K562 (cell line): ENCODE measurements at regions not wholly inside any gene's neighbourhood (a gene's known extent, or its start where the extent isn't known, plus 50 kb on each side); places are given as distances from the start of the nearest gene placed in this dataset.

Experiments
- ATAC-seq: fragments of 200-7000 bp; cut with Tn5 transposase; 3 replicates; pipeline ENCODE4 v1.9.1; 2020; ENCODE audit warnings: moderate library complexity
- BruUV-seq: library from RNA; stranded (reverse); fragments of 400-500 nt; replicated peaks from 2 replicates; lab custom pipeline; 2021; lab: Mats Ljungman, UMichigan
- CTCF ChIA-PET: fragments of 300-600 bp; formaldehyde crosslinking; extraction: SDS; loops from one replicate; lab custom pipeline; 2021; ENCODE audit warnings: low intra/inter-chr PET ratio; lab: Yijun Ruan, JAX
- POLR2A ChIA-PET: fragments of 300-600, 350-650 bp; sonication (Branson Sonifier 250); formaldehyde crosslinking; extraction: SDS; loops from one replicate; lab custom pipeline; 2021; ENCODE audit warnings: antibody characterized with exemption, inconsistent platforms; lab: Yijun Ruan, JAX
- DNase-seq, 4 experiments: peaks; one replicate each; pipeline versions ENCODE4 v3.0.0 to v3.0.0-alpha.2; 2011 to 2018; ENCODE audit warnings: low spot score in 3 of 4, mixed read lengths in 3 of 4; ENCODE audit errors: extremely low read depth in 1 of 4
- FAIRE-seq: peaks from 2 replicates; lab custom pipeline; 2011; peaks lifted over from hg19 to GRCh38; lab: Jason Lieb, UNC
- H2AFZ ChIP-seq: 2 replicates; pipeline ENCODE4 v1.6.0; 2011; ENCODE audit warnings: low read depth, low read length, control low read depth, inconsistent platforms
- H3K27ac ChIP-seq: fragments of 200-600 bp; 3 replicates; pipeline ENCODE4 v1.8.0; 2011; ENCODE audit warnings: low read depth, mild to moderate bottlenecking, control low read depth, inconsistent platforms, low read length, moderate library complexity, mixed read lengths; ENCODE audit errors: extremely low read depth
- H3K27me3 ChIP-seq, 2 experiments: fragments of 300-600 bp in 1 of 2; 2 replicates in 1 of 2; 3 replicates in 1 of 2; pipeline versions ENCODE4 v1.6.0 to v1.8.0; 2011; ENCODE audit warnings: inconsistent platforms in 2 of 2, low read length in 2 of 2, mild to moderate bottlenecking in 1 of 2, mixed read lengths in 1 of 2, moderate library complexity in 1 of 2; ENCODE audit not compliant: control insufficient read depth in 2 of 2, insufficient read depth in 2 of 2
- H3K36me3 ChIP-seq: fragments of 300-600 bp; 3 replicates; pipeline ENCODE4 v1.8.0; 2011; ENCODE audit warnings: mild to moderate bottlenecking, low read length, inconsistent platforms; ENCODE audit not compliant: control insufficient read depth, insufficient read depth
- H3K4me1 ChIP-seq, 2 experiments: fragments of 200-600 bp in 1 of 2; replicated peaks in 1 of 2; 2 replicates in 1 of 2; 3 replicates in 1 of 2; pipeline versions ENCODE4 v1.5.1 to v1.8.0; 2011; ENCODE audit warnings: inconsistent platforms in 2 of 2, low read length in 2 of 2, mild to moderate bottlenecking in 1 of 2, mixed read lengths in 1 of 2, moderate library complexity in 1 of 2; ENCODE audit not compliant: control insufficient read depth in 2 of 2, insufficient read depth in 2 of 2
- H3K4me2 ChIP-seq: 2 replicates; pipeline ENCODE4 v1.6.1; 2011; ENCODE audit warnings: low read length, control low read depth, inconsistent platforms, mixed read lengths; ENCODE audit not compliant: insufficient read depth
- H3K4me3 ChIP-seq: fragments of 200-600 bp; sonication (generic), shearing (Covaris generic); 2 replicates; pipeline ENCODE4 v1.5.1; 2016; ENCODE audit warnings: control low read depth, inconsistent platforms
- H3K79me2 ChIP-seq: fragments of 200-600 bp; 3 replicates; pipeline ENCODE4 v1.8.0; 2011; ENCODE audit warnings: low read length, inconsistent platforms; ENCODE audit not compliant: control insufficient read depth, insufficient read depth
- H3K9ac ChIP-seq, 2 experiments: 2 replicates each; pipeline versions ENCODE4 v1.6.0 to v1.6.1; 2011; ENCODE audit warnings: low read depth in 2 of 2, low read length in 2 of 2, control low read depth in 1 of 2, inconsistent platforms in 1 of 2, mild to moderate bottlenecking in 1 of 2, mixed read lengths in 1 of 2; ENCODE audit not compliant: insufficient read depth in 1 of 2
- H3K9me1 ChIP-seq: one replicate; pipeline ENCODE4 v1.6.0; 2011; ENCODE audit warnings: inconsistent platforms, mild to moderate bottlenecking, low read length, moderate library complexity; ENCODE audit not compliant: control insufficient read depth, insufficient read depth
- H3K9me3 ChIP-seq: replicated peaks from 2 replicates; pipeline ENCODE4 v1.5.1; 2011; ENCODE audit warnings: low read depth, low read length, inconsistent platforms; ENCODE audit not compliant: control insufficient read depth, insufficient read depth
- H4K20me1 ChIP-seq: replicated peaks from 2 replicates; pipeline ENCODE4 v1.6.1; 2011; ENCODE audit warnings: low read length, inconsistent platforms, mixed read lengths; ENCODE audit not compliant: control insufficient read depth, insufficient read depth
- CBX8 ChIP-seq: fragments of 200-600 bp; sonication (generic); IDR thresholded peaks from 2 replicates; pipeline ENCODE4 v1.6.1; 2012; ENCODE audit warnings: borderline replicate concordance, mixed run types, low read depth, mild to moderate bottlenecking, moderate library complexity, mixed read lengths, low read length, control low read depth, inconsistent platforms; ENCODE audit not compliant: poor library complexity, severe bottlenecking; ENCODE audit errors: extremely low read depth
- KDM4B ChIP-seq, 2 experiments: fragments of 450-650 bp in 1 of 2; sonication (generic) in 1 of 2; IDR thresholded peaks; 2 replicates each; pipeline ENCODE4 v1.6.1; 2016 to 2017; ENCODE audit warnings: borderline replicate concordance in 2 of 2, antibody characterized with exemption in 1 of 2, low read depth in 1 of 2, mild to moderate bottlenecking in 1 of 2
- NFIC ChIP-seq: fragments of 450-650 bp; IDR thresholded peaks from 2 replicates; pipeline ENCODE4 v1.6.1; 2017; ENCODE audit warnings: mild to moderate bottlenecking, inconsistent platforms
- PRMT5 ChIP-seq: sonication (generic); formaldehyde crosslinking; IDR thresholded peaks from 2 replicates; pipeline ENCODE4 v1.5.0; 2020; ENCODE audit warnings: missing genetic modification reagents
- SRSF3 ChIP-seq: fragments of 200-400 bp; formaldehyde crosslinking; IDR thresholded peaks from 2 replicates; pipeline ENCODE4 v1.6.1; 2016; ENCODE audit warnings: mild to moderate bottlenecking, low read length, moderate library complexity; ENCODE audit not compliant: insufficient read depth
- SRSF9 ChIP-seq: fragments of 200-400 bp; formaldehyde crosslinking; IDR thresholded peaks from 2 replicates; pipeline ENCODE4 v1.6.1; 2017; ENCODE audit warnings: low read depth, low read length, borderline replicate concordance
- ZNF586 ChIP-seq: fragments of 450-650 bp; formaldehyde crosslinking; conservative IDR thresholded peaks from 2 replicates; pipeline ENCODE4 v1.4.0; 2020; ENCODE audit warnings: mild to moderate bottlenecking, moderate library complexity
- WGBS: fragments of 100-300 bp; shearing (Covaris generic); methylation state at CpG from one replicate; pipeline ENCODE4 v1.1.6; 2016; ENCODE audit warnings: low coverage, mixed read lengths; ENCODE audit not compliant: insufficient coverage; ENCODE audit errors: missing lambda C conversion rate; 5-methylcytosine and 5-hydroxymethylcytosine counted together
- in situ Hi-C: fragments of 300-500 bp; cut with MboI; formaldehyde crosslinking; loops from 4 replicates; pipeline ENCODE4 v1.15.0; 2018; ENCODE audit warnings: inconsistent platforms, mixed read lengths
- intact Hi-C: fragments of 100-400 bp; cut with micrococcal nuclease; formaldehyde crosslinking; loops from 2 replicates; pipeline ENCODE4 v1.14.2; 2022
- TF ChIP-seq, protein P1 (sequence below): sonication (generic); formaldehyde crosslinking; IDR thresholded peaks from 2 replicates; pipeline ENCODE4 v1.8.1; 2023; ENCODE audit warnings: mild to moderate bottlenecking, missing genetic modification reagents

DNA sequence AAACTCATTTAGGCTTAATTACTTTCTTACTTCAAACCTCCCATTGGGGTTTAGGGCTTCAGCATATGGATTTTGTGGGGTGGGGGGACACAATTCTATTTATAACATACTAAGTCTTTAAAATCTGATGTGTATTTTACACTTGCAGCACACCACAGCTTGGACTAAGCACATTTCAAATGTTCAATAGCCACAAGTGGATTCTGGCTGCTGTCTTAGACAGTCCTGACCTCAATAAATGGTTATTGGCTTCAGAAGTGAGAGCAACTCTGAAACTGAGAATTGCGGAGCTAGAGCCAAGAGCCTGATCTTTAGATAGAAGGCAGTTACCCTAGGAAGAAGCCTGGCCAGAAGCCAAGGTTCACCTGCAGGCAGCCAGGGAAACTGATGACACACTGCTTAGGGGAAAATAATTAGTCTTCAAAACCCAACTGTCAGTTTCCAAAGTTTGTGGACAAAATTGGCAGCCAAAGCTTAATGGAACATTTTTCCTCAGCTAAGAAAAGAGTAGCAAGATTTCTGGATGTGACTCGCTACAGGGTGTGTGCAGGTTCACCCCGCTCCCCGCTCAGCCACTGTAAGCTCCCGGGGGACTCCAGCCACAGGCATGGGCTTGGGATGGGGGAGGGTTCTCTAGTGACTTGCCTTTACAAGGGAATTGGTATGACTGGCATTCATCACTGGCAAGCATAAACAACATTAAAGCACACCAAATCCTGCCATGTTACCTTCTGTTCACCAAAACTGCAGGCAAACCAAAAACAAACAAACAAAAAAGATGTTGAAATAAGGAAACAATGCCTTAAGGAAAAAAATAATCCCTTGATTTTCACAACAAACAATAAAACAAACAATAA is 219.8 kb downstream of the TFAP2A start:
- no peaks in the 10 kb centered on the region for H4K20me1 ChIP-seq
- no peaks in the 10 kb centered on the region for H3K79me2 ChIP-seq
- no peak overlapping the region for H2AFZ ChIP-seq
- H3K36me3 ChIP-seq, result no peaks in the 10 kb centered on the region
- no peaks in the 10 kb centered on the region for H3K9me3 ChIP-seq
- H3K4me1 ChIP-seq, result no peaks in the 10 kb centered on the region
- no peak overlapping the region for H3K27ac ChIP-seq
- 2% methylated on average over 5 of the region's 5 CpGs for WGBS
- no peak overlapping the region for H3K9ac ChIP-seq
- TF ChIP-seq SRSF9 (no peak), PRMT5 (CRISPR knock-in tag) (no peak), ZNF586 (CRISPR knock-in tag) (no peak), SRSF3 (no peak), KDM4B (IDR thresholded peaks at IDR 0.05; ENCODE audit: borderline replicate concordance in 2 of 2, low read depth in 1 of 2) (no peak), CBX8 (no peak), NFIC (peak; percentile 25; the same call in 1 of the 2 replicates)
- TF ChIP-seq, protein P1, sequence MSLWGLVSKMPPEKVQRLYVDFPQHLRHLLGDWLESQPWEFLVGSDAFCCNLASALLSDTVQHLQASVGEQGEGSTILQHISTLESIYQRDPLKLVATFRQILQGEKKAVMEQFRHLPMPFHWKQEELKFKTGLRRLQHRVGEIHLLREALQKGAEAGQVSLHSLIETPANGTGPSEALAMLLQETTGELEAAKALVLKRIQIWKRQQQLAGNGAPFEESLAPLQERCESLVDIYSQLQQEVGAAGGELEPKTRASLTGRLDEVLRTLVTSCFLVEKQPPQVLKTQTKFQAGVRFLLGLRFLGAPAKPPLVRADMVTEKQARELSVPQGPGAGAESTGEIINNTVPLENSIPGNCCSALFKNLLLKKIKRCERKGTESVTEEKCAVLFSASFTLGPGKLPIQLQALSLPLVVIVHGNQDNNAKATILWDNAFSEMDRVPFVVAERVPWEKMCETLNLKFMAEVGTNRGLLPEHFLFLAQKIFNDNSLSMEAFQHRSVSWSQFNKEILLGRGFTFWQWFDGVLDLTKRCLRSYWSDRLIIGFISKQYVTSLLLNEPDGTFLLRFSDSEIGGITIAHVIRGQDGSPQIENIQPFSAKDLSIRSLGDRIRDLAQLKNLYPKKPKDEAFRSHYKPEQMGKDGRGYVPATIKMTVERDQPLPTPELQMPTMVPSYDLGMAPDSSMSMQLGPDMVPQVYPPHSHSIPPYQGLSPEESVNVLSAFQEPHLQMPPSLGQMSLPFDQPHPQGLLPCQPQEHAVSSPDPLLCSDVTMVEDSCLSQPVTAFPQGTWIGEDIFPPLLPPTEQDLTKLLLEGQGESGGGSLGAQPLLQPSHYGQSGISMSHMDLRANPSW (CRISPR knock-in tag), result no peak
- TF ChIP-seq, all 486 proteins: peak for 1
- in situ Hi-C loops (no loop called here), intact Hi-C loops (no loop called here)
- ChIA-PET CTCF (no interaction called here), POLR2A (interaction anchor here (0.8 to 1.0 kb wide), 2 partner anchors 32 to 209 kb away, joined by 3 to 4 read pairs; no protein-coding TSS in a partner anchor)
- H3K27me3 ChIP-seq, result peaks cover 3 to 6% of the 10 kb centered on the region in 2 experiments; a peak in 2 of 5 replicates
- no peaks in the 10 kb centered on the region for H3K9me1 ChIP-seq
- DNase-seq (no peak), ATAC-seq (no peak), FAIRE-seq (no peak)
- no peak overlapping the region for H3K4me2 ChIP-seq
- BruUV-seq, result no TSS peak
- H3K4me3 ChIP-seq, result no peak overlapping the region
